ENCODE measurements at regions not wholly inside any gene's neighbourhood (a gene's known extent, or its start where the extent isn't known, plus 50 kb on each side); places are given as distances from the start of the nearest gene placed in this dataset.

GRCh38 chr1:201750934-201751333, 78.0 kb upstream of the IPO9 start:
- no peak for ATAC-seq

GRCh38 chr1:201751872-201752271, 77.1 kb upstream of the IPO9 start:
- ATAC-seq: no peak

- no peak for ATAC-seq
These were observed 76.6 kb upstream of the IPO9 start for GRCh38 chr1:201752333-201752732.

- ATAC-seq: no peak
These were observed 75.5 kb upstream of the IPO9 start for GRCh38 chr1:201753492-201753891.

- no peak for ATAC-seq
These were observed 74.6 kb upstream of the IPO9 start for GRCh38 chr1:201754353-201754752.

- no peak for ATAC-seq
These were observed 73.8 kb upstream of the IPO9 start for GRCh38 chr1:201755200-201755599.

- ATAC-seq: no peak
These were observed 72.6 kb upstream of the IPO9 start for GRCh38 chr1:201756406-201756805.

GRCh38 chr1:201758499-201759050, 70.4 kb upstream of the IPO9 start:
- ATAC-seq: no peak

- ATAC-seq: no peak
These were observed 69.7 kb upstream of the IPO9 start for GRCh38 chr1:201759194-201759815.

- no peak for ATAC-seq
These were observed 68.4 kb upstream of the IPO9 start for GRCh38 chr1:201760516-201760915.

GRCh38 chr1:201761178-201761577, 67.8 kb upstream of the IPO9 start:
- ATAC-seq: no peak

GRCh38 chr1:201761871-201762270, 67.1 kb upstream of the IPO9 start:
- no peak for ATAC-seq

GRCh38 chr1:201762381-201762780, 66.6 kb upstream of the IPO9 start:
- ATAC-seq: no peak

- ATAC-seq: no peak
These were observed 65.4 kb upstream of the IPO9 start for GRCh38 chr1:201763455-201764140.

- no peak for ATAC-seq
These were observed 64.8 kb upstream of the IPO9 start for GRCh38 chr1:201764166-201764565.

- no peak for ATAC-seq
These were observed 64.4 kb upstream of the IPO9 start for GRCh38 chr1:201764579-201764978.

- ATAC-seq: peak; percentile 52
These were observed 62.7 kb upstream of the IPO9 start for GRCh38 chr1:201766131-201766866.

- ATAC-seq: no peak
These were observed 61.6 kb upstream of the IPO9 start for GRCh38 chr1:201767339-201767738.

- no peak for ATAC-seq
These were observed 59.9 kb upstream of the IPO9 start for GRCh38 chr1:201769072-201769471.

- peak; percentile 69 for ATAC-seq
These were observed 59.0 kb upstream of the IPO9 start for GRCh38 chr1:201769966-201770365.

GRCh38 chr1:201771466-201771865, 57.5 kb upstream of the IPO9 start:
- ATAC-seq: peak; percentile 66

GRCh38 chr1:201772178-201772577, 56.8 kb upstream of the IPO9 start:
- ATAC-seq: no peak

GRCh38 chr1:201773764-201774163, 55.2 kb upstream of the IPO9 start:
- no peak for ATAC-seq

Measured in esophagus mucosa (tissue), 1 donor.